Epidermal melanocyte (primary cell): ENCODE measurements at regions not wholly inside any gene's neighbourhood (a gene's known extent, or its start where the extent isn't known, plus 50 kb on each side); places are given as distances from the start of the nearest gene placed in this dataset.

ENCODE experiments used
- DNase-seq: peaks from one replicate; pipeline ENCODE4 v3.0.0; 2011; ENCODE audit warnings: low spot score; ENCODE audit not compliant: insufficient read length

GRCh38 chr14:98174041-98174440 lies 1098.0 kb downstream of the BCL11B start:
- no peak for DNase-seq

- DNase-seq: no peak
These were observed 1096.6 kb downstream of the BCL11B start for GRCh38 chr14:98175436-98175835.

GRCh38 chr14:98175881-98176280 lies 1096.1 kb downstream of the BCL11B start:
- no peak for DNase-seq

GRCh38 chr14:98176892-98177291 lies 1095.1 kb downstream of the BCL11B start:
- DNase-seq: no peak

- no peak for DNase-seq
These were observed 1094.4 kb downstream of the BCL11B start for GRCh38 chr14:98177551-98177950.

- DNase-seq: no peak
These were observed 1090.8 kb downstream of the BCL11B start for GRCh38 chr14:98181241-98181640.

- DNase-seq: no peak
These were observed 1090.2 kb downstream of the BCL11B start for GRCh38 chr14:98181768-98182167.

GRCh38 chr14:98182393-98183055 lies 1089.5 kb downstream of the BCL11B start:
- no peak for DNase-seq

- no peak for DNase-seq
These were observed 1088.4 kb downstream of the BCL11B start for GRCh38 chr14:98183556-98183955.

GRCh38 chr14:98184457-98184856 lies 1087.5 kb downstream of the BCL11B start:
- DNase-seq: no peak

GRCh38 chr14:98185036-98185435 lies 1087.0 kb downstream of the BCL11B start:
- no peak for DNase-seq

- DNase-seq: no peak
These were observed 1085.9 kb downstream of the BCL11B start for GRCh38 chr14:98186140-98186539.

- no peak for DNase-seq
These were observed 1084.7 kb downstream of the BCL11B start for GRCh38 chr14:98187281-98187680.

- no peak for DNase-seq
These were observed 1082.9 kb downstream of the BCL11B start for GRCh38 chr14:98189062-98189461.

GRCh38 chr14:98189511-98189910 lies 1082.5 kb downstream of the BCL11B start:
- DNase-seq: no peak

GRCh38 chr14:98189944-98190343 lies 1082.1 kb downstream of the BCL11B start:
- no peak for DNase-seq

- no peak for DNase-seq
These were observed 1079.1 kb downstream of the BCL11B start for GRCh38 chr14:98192946-98193345.

- no peak for DNase-seq
These were observed 1077.2 kb downstream of the BCL11B start for GRCh38 chr14:98194821-98195220.

- DNase-seq: no peak
These were observed 1076.7 kb downstream of the BCL11B start for GRCh38 chr14:98195256-98195655.

- no peak for DNase-seq
These were observed 1074.1 kb downstream of the BCL11B start for GRCh38 chr14:98197933-98198332.

GRCh38 chr14:98198385-98198784 lies 1073.6 kb downstream of the BCL11B start:
- no peak for DNase-seq

GRCh38 chr14:98200601-98201000 lies 1071.4 kb downstream of the BCL11B start:
- no peak for DNase-seq

GRCh38 chr14:98203421-98203820 lies 1068.6 kb downstream of the BCL11B start:
- no peak for DNase-seq

GRCh38 chr14:98204139-98204538 lies 1067.9 kb downstream of the BCL11B start:
- no peak for DNase-seq
